Endodermal cell (in vitro differentiated cells): ENCODE measurements at regions not wholly inside any gene's neighbourhood (a gene's known extent, or its start where the extent isn't known, plus 50 kb on each side); places are given as distances from the start of the nearest gene placed in this dataset.

Experiments
- DNase-seq: peaks from one replicate; pipeline ENCODE4 v3.0.0-alpha.2; 2017
- H3K27ac ChIP-seq: 2 replicates; pipeline ENCODE4 v1.5.1; 2013; ENCODE audit warnings: mild to moderate bottlenecking, low read depth, low read length, moderate library complexity
- H3K27me3 ChIP-seq: 2 replicates; pipeline ENCODE4 v1.6.1; 2013; ENCODE audit warnings: mild to moderate bottlenecking, low read length, moderate library complexity; ENCODE audit not compliant: insufficient read depth, control insufficient read depth, poor library complexity, severe bottlenecking
- H3K36me3 ChIP-seq: 2 replicates; pipeline ENCODE4 v1.7.0; 2013; ENCODE audit warnings: mild to moderate bottlenecking, low read length, moderate library complexity; ENCODE audit not compliant: control insufficient read depth, insufficient read depth
- H3K4me1 ChIP-seq: one replicate; pipeline ENCODE4 v1.7.0; 2013; ENCODE audit warnings: low read length; ENCODE audit not compliant: control insufficient read depth, insufficient read depth
- H3K4me3 ChIP-seq: 2 replicates; pipeline ENCODE4 v1.5.1; 2013; ENCODE audit warnings: mild to moderate bottlenecking, low read length, moderate library complexity
- H3K9ac ChIP-seq: 2 replicates; pipeline ENCODE4 v1.6.1; 2013; ENCODE audit warnings: mild to moderate bottlenecking, low read length, moderate library complexity; ENCODE audit not compliant: poor library complexity, severe bottlenecking; ENCODE audit errors: extremely low read depth
- H3K9me3 ChIP-seq: 2 replicates; pipeline ENCODE4 v1.6.1; 2013; ENCODE audit warnings: mild to moderate bottlenecking, low read length, moderate library complexity; ENCODE audit not compliant: control insufficient read depth
- H3K27ac Mint-ChIP-seq: 2 replicates; pipeline ENCODE4 v1.8.0; 2020; ENCODE audit warnings: mixed read lengths
- H3K27me3 Mint-ChIP-seq: 2 replicates; pipeline ENCODE4 v1.8.0; 2021; ENCODE audit warnings: mild to moderate bottlenecking, mixed read lengths; ENCODE audit not compliant: insufficient read depth
- H3K36me3 Mint-ChIP-seq: 2 replicates; pipeline ENCODE4 v1.8.0; 2020; ENCODE audit warnings: low read depth, mixed read lengths
- H3K4me1 Mint-ChIP-seq: 2 replicates; pipeline ENCODE4 v1.8.0; 2020; ENCODE audit warnings: mixed read lengths
- H3K4me3 Mint-ChIP-seq: 2 replicates; pipeline ENCODE4 v1.8.0; 2020; ENCODE audit warnings: mild to moderate bottlenecking, moderate library complexity, mixed read lengths
- H3K9me3 Mint-ChIP-seq: 2 replicates; pipeline ENCODE4 v1.8.0; 2020; ENCODE audit warnings: mild to moderate bottlenecking, mixed read lengths
- CTCF ChIP-seq: fragments of 200-600 bp; sonication (generic); conservative IDR thresholded peaks from 2 replicates; pipeline ENCODE4 v1.5.0; 2021; ENCODE audit warnings: antibody characterized with exemption, mild to moderate bottlenecking
- WGBS, 2 experiments: methylation state at CpG; one replicate each; pipeline versions ENCODE4 v1.1.5 to v1.1.7; 2013; ENCODE audit warnings: missing lambda C conversion rate in 2 of 2, mixed read lengths in 1 of 2; ENCODE audit not compliant: insufficient coverage in 1 of 2, insufficient read length in 1 of 2; 5-methylcytosine and 5-hydroxymethylcytosine counted together

- Histone ChIP-seq H3K36me3 (no peaks in the 10 kb centered on the region), H3K27ac (no peak overlapping the region), H3K4me1 (peaks cover 13% of the 10 kb centered on the region), H3K9me3 (no peaks in the 10 kb centered on the region), H3K4me3 (no peak overlapping the region), H3K9ac (peak overlapping the region; percentile 25), H3K27me3 (no peaks in the 10 kb centered on the region)
- Mint-ChIP-seq H3K27ac (peak overlapping the region; percentile 79), H3K36me3 (no peaks in the 10 kb centered on the region), H3K27me3 (peaks cover 42% of the 10 kb centered on the region), H3K9me3 (no peaks in the 10 kb centered on the region), H3K4me1 (peaks cover 47% of the 10 kb centered on the region), H3K4me3 (peak overlapping the region; percentile 6)
- no peak for TF ChIP-seq CTCF
- peak; percentile 67 for DNase-seq
- 28 to 67% methylated on average over 5 to 7 of the region's 7 CpGs for WGBS, 2 experiments
Observed at GRCh38 chr5:176172246-176172645, 66.0 kb upstream of the SIMC1 start.

GRCh38 chr5:176173647-176174046 lies 64.6 kb upstream of the SIMC1 start:
- Histone ChIP-seq H3K4me1 (peaks cover 5% of the 10 kb centered on the region), H3K9ac (no peak overlapping the region), H3K9me3 (peaks cover 9% of the 10 kb centered on the region), H3K4me3 (no peak overlapping the region), H3K27me3 (no peaks in the 10 kb centered on the region), H3K27ac (no peak overlapping the region), H3K36me3 (peaks cover 7% of the 10 kb centered on the region)
- H3K4me1 Mint-ChIP-seq, result peaks cover 34% of the 10 kb centered on the region
- no peak overlapping the region for H3K4me3 Mint-ChIP-seq
- TF ChIP-seq CTCF, result no peak
- DNase-seq, result no peak
- peaks cover 56% of the 10 kb centered on the region for H3K27me3 Mint-ChIP-seq
- 81% methylated on average over 7 of the region's 7 CpGs; no CpG with 5 or more reads in 1 of the 2 experiments for WGBS, 2 experiments
- peaks cover 9% of the 10 kb centered on the region for H3K9me3 Mint-ChIP-seq
- no peak overlapping the region for H3K27ac Mint-ChIP-seq
- H3K36me3 Mint-ChIP-seq, result peaks cover 10% of the 10 kb centered on the region

GRCh38 chr5:176174345-176175025 lies 63.7 kb upstream of the SIMC1 start:
- Mint-ChIP-seq H3K9me3 (peaks cover 15% of the 10 kb centered on the region), H3K4me3 (no peak overlapping the region), H3K36me3 (peaks cover 19% of the 10 kb centered on the region), H3K27me3 (peaks cover 61% of the 10 kb centered on the region), H3K27ac (no peak overlapping the region), H3K4me1 (peaks cover 32% of the 10 kb centered on the region)
- WGBS, 2 experiments, result 94 to 95% methylated on average over 3 to 8 of the region's 8 CpGs
- peaks cover 15% of the 10 kb centered on the region for H3K36me3 ChIP-seq
- no peaks in the 10 kb centered on the region for H3K27me3 ChIP-seq
- no peak overlapping the region for H3K4me3 ChIP-seq
- peaks cover 15% of the 10 kb centered on the region for H3K9me3 ChIP-seq
- H3K9ac ChIP-seq, result no peak overlapping the region
- H3K4me1 ChIP-seq, result peaks cover 5% of the 10 kb centered on the region
- DNase-seq, result no peak
- no peak overlapping the region for H3K27ac ChIP-seq
- TF ChIP-seq CTCF, result no peak
